GM19023 (cell line): ENCODE measurements at regions not wholly inside any gene's neighbourhood (a gene's known extent, or its start where the extent isn't known, plus 50 kb on each side); places are given as distances from the start of the nearest gene placed in this dataset.

Experiments
- ATAC-seq: cut with Tn5 transposase; IDR thresholded peaks from one replicate; pipeline ENCODE4 v1.9.1; 2021; ENCODE audit warnings: mild to moderate bottlenecking, moderate library complexity; ENCODE audit not compliant: unreplicated experiment

DNA sequence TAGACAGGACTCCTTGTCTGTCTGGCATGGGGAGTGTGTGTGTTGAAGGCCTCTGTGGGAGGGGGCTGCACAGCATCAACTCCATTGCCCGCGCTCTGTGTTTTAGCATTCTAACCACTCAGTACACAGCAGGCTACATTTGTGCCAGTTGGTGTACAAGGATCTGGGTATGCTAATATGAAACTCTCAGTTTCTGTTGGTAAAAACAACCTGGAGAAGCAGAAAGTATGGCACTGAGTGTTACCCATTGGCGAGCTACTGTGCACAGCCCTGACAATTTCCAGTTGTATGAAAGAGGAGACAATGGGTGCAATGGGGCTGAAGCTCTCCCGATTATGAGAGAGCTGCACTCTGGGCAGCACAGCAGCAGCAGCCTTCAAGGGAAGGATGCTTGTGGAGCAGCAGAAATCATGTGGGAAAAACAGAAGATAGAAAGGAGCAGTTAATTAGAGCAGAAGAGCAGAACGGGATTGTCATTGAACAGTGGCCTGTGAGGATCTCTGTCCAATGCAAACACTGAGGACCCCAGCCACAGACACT, 443.6 kb downstream of the CBLN2 start:
- ATAC-seq, result no peak

DNA sequence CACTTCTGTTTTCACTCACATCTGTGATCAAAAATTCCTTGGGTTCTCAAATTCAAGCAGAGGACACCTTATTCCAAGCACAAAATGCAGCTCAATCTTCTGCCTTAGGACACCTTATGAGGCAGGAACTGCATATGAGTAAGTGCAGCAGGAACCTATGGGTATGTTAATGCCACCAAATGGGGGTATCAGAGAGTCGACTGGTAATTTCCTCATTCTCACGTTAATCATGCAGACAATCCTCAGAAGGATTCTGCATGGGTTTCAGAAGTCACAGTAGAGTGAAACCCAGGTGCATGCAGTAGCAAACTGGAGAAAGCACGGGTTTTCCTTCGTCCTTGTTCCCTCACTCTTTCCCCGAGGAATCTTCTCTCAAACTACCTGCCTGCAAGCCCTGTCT, 452.8 kb downstream of the CBLN2 start:
- no peak for ATAC-seq

DNA sequence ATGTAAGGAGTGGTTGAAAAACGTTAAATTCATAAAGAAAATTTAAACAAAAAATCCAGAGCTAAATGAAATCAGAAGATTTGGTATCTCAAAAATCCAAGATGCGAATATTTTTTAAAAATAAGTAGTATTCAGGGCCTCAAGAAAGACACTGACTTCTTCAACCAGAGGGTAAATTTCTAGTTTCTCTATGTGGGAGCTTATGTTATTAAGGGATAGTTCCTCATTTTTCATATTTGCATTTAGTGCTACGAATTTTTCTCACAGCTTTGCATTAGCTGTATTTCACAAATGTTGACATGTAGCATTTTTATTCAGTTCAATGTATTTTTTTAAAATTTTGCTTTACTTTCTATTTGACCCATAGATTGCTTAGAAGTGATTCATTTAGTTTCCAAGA, 454.7 kb downstream of the CBLN2 start:
- no peak for ATAC-seq

DNA sequence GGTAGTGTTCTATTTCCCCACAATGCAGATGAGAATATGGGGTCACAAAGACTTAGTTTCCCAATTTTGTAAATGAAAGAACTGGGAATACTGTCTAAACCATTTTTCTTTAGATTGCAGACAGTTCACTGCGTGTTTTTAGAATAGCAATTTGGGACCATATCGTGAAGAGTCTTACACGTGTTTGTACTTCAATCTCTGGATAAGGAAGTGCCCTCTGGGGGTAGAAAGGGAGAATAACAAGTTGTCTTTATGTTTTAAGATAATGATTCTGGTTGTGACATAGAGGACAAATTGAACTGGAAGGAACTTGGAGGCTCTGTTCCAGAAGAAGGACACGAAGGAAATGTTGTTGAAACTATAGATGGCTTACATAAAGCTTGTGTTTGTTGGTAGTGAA, 457.7 kb downstream of the CBLN2 start:
- ATAC-seq, result no peak

DNA sequence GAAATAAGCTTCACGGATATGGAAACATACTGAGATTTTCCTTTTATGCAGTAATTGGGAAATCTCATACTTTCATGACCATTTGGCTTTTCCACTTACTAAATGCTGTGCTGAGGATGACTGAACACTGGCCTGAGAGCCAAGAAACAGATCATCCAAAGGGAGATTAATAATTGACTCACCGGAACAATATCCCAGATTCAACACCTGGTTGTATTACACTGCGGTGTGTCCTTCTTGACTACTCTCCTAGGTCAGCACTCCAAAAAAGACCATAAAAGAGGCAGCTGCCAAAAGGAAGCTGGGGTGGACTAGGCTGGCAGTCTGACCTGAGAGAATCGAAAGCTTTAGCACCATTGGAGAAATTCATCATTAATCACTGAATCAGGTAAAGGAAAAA, 469.1 kb downstream of the CBLN2 start:
- no peak for ATAC-seq

DNA sequence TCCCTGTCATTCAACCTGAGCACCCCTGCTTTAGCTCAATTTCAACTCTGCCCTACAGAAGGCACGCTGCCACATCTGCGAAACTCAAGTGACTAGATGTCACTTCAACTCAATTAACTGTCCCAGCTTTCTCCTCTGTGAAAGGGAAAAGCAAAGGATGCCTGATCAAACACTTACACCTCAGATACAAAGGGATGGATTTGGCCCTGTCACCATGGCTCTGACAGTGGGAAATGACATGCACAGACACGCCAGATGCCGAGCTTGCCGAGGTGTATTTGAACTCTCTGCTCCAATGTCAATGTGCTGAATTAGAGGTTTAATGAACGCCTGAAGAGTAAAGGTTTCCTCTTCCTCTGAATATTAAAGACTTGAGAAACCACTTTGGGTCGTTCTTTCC, 481.1 kb downstream of the CBLN2 start:
- ATAC-seq, result no peak

DNA sequence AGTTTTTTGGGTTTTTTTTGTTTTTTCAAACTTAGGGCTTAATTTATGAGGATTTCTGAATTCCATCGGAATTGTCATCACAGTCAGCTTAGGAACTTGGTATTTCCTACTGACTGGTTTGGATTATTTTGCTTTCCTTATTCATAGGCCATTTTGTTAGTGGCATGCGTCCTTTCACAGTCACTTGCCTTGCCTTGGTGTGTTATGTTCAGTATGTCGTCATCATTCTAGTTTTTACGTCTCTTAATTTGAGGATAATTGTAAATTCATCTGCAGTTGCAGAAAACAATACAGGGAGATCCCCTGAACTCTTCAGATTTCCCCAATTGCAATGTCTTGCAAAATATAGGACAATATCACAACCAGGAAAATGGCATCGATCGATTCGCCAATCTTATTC, 485.3 kb downstream of the CBLN2 start:
- no peak for ATAC-seq

DNA sequence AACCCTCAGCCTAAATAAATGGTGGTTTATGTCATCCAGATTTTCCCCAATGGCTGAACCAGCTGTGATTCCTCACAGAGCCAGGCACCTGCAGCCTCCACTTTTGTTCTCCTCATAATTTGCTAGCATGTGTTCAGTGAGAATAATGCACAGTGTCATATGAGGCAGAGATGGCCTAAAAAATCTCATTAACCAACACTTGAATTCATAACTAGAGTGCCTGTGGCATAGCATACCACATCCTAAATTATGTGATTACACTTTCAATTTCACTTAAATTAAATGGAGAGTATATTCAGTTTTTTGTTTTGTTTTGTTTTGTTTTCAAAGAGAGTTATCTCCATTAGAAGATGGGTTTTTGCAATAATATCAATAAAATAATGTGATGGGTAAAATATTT, 488.0 kb downstream of the CBLN2 start:
- no peak for ATAC-seq

DNA sequence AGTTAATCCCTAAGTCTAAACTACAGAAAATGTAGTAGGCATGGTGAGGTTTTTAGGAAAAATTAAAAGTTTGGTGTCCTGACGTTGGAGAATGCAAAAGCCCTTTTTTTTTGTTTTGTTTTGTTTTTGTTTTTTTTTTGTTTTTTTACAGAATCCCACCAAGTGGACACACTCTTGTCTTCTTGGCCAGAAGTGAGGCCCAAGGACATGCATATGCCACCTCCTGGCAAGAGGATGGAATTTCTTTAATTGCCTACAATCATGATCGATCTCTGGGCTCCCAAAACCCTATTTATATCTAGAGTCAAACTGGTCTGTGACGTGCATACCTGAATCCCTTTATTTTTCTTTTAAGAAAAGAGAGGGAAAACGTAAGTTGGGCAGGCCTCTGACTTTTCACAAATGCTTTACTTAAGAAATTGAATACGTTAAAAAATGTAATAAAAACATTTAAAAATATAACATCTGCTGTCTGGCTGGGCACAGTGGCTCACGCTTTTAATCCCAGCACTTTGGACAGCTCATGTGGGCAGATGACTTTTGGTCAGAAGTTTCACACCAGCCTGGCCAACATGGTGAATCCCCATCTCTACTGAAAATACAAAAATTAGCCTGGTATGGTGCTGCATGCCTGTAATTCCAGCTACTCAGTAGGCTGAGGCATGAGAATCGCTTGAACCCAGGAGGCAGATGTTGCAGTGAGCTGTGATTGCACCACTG, 502.7 kb downstream of the CBLN2 start:
- no peak for ATAC-seq

DNA sequence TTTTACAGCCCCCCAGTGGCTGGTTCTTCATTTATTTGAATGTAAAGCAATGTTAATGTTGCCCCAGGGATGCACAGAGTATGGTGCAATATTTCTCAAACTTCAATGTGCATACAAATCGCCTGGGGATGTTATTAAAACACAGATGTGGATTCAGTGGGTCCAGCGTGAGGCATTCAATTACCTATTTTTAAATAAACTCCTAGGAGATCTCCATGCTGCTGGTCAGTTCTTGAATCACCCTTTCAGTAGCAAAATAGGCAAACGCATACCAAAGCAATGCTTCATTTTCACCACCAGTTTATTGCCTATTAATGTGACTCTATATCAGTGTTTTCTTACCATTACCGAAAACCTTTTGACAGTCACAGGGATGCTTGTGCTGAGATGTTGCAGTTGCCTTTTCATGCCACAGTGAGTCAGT, 530.7 kb downstream of the CBLN2 start:
- ATAC-seq, result no peak

DNA sequence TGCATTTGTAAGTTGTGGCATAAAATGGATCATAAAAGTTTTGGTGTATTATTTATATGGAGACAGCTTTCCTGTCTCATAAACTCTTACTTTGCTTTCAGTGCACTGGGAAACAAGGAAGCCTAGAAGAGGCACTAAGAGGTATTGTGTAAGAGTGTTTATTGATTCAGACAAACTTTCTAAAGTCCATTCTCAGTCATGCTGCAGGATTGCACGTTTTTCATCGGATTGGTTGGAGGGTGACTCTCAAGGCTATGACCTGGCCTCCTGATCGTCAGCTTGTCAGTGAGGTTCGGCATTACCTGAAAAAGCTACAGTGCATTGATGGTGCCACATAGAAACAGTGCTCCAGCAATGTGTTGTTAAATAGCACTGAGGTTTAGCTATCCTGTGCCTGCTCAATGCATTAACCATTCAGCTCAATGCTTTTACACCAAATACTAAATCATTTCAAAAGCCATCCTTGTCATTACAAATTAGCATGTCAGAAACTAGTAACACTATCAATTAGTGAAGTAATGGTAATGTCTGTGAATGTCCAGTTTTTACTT, 545.5 kb downstream of the CBLN2 start:
- no peak for ATAC-seq

DNA sequence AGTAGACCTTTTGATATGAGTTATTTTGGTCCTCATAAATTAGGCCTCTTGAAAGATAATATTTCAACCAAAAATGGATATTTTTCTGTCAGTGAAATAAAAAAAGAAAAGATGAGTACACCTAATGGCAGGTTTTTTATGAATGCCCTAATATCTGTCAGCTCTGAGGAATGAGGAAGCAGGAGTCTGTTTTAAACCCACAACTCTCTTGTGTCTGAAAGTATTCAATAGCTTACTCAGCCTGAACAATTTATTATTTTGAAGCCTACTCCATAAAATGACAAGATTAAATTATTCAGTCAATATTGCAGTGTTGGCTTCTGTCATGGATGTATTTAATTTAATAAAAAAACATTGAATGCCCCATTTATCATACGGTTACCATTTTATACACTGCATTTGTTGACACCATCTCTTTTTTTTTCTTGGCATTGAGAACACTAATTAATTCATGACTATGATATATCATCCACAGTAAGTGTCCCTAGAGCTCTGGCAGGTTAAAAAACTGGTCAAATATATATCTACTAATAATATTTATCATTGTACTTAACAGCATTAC, 548.2 kb downstream of the CBLN2 start:
- ATAC-seq, result no peak

DNA sequence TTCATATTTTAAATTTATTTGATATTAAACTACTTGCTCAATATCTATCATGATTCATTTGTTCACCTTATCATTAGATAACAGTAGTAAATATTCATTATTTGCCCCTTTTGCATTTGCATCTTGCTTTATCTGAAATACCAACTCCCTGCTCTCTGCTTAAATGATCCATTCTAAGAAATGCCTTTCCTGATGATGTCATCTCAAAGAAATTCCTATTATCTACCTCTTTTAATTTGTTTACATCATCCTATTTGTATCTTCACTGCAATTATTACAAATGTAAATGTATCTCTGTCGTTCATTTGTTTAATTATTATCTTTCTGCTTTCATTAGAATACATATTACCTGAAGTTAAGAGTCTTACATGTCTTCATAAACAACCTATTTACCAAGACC, 549.9 kb downstream of the CBLN2 start:
- ATAC-seq, result no peak

DNA sequence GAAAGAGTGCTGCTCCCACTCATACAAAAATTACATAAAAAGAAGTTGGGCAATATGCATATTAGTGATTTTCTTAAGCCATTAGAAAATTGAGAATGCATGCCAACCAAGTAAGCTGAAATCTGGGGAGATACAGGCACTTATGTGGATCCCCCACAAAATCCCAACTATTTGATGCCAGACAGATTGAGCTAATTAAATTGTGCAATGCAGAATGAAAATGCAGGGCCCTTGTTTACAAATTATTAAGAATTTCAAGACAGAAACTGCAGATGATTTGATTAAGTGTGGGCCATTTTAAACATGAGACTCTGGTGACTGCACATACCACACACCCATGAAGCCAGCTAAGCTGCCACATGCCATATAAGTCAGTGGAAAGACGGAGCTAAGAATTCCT, 554.5 kb downstream of the CBLN2 start:
- ATAC-seq, result no peak

DNA sequence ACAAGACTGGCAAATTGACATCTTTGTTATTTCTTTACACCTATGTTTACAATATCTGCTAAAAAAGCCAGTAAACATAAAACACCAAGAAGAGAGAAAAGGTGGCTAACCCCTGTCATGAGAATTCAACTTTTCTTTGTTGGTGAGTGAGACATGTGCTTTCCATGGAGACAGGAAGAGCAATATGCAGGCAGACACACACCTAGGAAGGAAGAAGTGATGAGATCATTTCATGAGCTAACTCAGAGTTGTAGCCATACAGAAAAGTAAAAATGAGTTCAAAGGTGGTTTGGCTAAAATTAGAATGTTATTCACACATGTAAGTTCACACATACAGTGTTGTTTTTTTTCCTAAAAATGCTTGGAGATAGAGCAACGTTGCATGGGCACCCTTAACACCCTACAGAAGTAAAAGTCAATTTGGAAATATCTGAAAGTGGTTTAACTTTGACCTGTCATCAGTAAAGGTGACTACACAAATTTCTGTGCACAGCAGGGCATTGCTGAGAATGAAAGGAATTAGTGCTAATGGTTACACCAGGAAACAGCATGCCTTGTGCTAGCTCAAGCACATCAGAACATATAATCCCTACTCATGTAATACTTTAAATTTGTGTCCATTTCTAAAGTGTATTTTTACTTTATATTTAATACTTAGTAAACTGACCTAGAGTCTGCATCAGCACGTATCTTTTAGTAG, 557.6 kb downstream of the CBLN2 start:
- ATAC-seq, result no peak

DNA sequence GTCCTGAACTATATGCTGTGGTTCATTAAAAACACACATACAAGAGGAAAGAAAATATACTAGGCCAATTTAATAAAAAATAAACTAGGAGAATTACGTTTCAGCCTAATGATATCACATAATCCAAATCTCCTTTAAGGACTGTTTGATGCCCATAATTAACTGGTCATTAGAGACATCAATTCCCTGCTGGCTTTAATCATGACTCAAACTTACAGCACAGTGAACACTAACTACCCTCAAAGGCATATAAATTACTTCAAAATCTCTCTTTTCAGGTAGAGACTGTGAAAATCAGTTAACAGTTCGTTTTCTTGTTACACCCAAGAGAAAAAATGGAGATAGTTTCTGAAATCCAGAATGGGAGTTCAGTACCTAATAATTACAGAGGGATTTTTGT, 567.4 kb downstream of the CBLN2 start:
- ATAC-seq, result no peak

DNA sequence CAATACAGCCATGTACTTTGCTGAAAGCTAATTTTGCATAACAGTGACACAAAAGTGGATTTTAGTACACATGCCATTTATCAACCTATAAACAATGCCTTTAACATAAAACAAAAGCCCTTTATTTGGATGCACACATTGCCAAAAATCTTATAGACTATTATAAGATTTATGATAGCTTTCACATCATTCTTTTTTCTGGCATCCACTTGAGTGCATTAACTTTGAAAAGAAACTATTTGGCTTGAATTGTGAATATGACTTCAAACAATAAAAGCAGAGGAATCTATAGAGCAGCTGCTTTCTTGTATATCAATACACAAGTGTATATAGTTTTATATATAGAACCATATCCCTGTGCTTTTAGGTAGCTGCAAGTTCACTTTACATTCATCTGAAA, 577.4 kb downstream of the CBLN2 start:
- no peak for ATAC-seq

DNA sequence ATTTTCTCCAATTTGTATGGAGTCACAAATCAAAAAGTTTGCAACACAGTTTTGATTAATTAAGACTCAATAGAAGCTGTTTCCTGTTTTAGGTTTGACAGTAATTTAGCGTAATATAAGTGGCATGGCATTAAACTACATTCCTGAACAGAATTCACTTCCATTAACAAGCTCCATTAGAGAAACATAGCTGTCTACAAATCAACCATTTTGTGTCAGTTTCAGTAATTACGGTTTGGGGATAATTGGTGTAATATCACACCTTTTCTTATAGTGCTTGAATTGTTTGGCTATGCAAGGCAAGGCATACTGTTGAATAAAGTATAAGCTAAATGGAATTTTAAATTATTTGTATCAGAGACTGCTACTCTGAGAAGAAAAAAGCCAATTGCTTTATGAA, 585.5 kb downstream of the CBLN2 start:
- ATAC-seq, result no peak

DNA sequence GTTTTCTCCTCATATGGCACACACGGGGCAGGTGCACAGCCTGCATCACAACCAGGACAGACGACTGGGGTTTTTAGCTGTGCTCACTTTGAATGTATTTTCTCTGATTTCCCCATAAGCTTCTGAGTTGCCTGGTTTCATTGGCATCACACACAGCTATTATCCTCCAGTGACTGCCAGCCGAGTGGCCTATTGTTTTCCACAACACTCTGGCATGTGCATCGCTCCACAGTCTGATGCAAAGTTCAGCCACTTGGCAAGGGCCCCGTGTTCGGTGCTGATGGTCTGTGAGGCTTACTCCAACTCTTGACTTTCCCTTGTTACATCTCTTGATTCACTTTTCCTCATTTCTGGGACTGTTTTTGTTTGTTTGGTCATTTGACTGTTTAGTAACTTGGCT, 593.1 kb downstream of the CBLN2 start:
- ATAC-seq, result no peak

DNA sequence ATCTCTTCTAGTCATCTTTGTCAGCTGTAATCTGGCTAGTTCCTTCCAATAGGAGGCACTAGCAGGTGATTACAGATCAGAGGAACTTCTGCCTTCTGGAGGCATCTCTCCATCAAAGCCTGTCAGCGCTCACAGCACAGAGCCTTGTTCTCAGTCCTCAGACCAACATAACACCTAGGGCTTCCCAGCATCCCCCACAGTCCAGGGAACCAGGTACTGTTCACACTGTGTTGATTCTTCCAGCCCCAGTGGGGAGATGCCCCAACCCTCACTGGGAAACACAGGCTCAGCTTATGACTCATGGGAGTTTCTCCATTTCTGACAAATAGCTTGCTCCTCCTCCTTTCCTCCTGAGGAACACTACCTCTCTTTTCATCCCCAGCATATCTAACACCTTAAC, 601.7 kb downstream of the CBLN2 start:
- ATAC-seq, result no peak

DNA sequence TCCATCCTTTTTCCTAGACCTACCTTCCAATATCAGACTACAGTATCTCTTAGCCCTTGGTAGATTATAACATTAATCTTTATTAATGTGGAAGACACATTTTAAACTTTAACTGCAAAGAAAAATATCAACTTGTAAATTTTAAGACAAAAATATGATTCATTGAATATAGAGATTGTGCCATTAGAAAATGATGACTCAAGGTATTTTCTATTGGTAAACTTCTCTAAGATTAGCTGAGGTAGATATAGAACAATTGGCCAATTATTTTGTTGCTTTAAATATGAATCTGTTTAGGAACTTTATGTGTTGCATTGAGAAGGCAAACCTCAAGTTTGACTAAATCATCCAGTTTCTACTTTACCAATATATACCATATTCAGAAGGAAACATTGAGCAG, 604.7 kb downstream of the CBLN2 start:
- no peak for ATAC-seq

DNA sequence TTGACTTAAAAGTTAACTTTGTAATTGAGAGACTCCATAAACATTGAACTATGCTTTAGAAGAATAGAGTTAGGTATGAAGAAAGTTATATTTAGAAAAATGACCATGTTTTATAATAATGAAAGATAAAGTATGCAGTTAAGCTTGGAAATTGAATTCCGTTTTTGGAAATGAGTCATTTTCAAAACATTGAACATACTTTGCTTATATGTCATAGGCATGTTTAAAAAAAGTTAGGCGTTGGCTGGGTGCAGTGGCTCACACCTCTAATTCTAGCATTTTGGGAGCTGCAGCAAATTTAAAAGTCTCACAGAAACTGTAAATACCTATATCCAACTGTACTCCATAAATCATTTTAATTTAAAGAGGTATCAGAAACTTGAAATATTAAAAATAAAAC, 607.4 kb downstream of the CBLN2 start:
- no peak for ATAC-seq
